ENCODE measurements at regions not wholly inside any gene's neighbourhood (a gene's known extent, or its start where the extent isn't known, plus 50 kb on each side); places are given as distances from the start of the nearest gene placed in this dataset.

- Histone ChIP-seq H3K27me3 (ENCODE audit: control insufficient read depth, extremely low read depth, insufficient read depth, low read length) (no peaks in the 10 kb centered on the region), H3K79me2 (ENCODE audit: control insufficient read depth, insufficient read depth, low read length) (no peaks in the 10 kb centered on the region), H3K9me3 (ENCODE audit: control insufficient read depth, low read depth, low read length) (no peaks in the 10 kb centered on the region), H3K4me2 (ENCODE audit: control insufficient read depth, extremely low read depth, insufficient read depth, low read depth, low read length) (no peak overlapping the region), H3K4me3 (ENCODE audit: control insufficient read depth in 2 of 3, extremely low read depth in 1 of 3, insufficient read depth in 2 of 3, low read depth in 1 of 3, low read length in 3 of 3) (no peak overlapping the region), H4K20me1 (ENCODE audit: control insufficient read depth, extremely low read depth, insufficient read depth, low read length) (no peaks in the 10 kb centered on the region), H3K9me1 (ENCODE audit: control insufficient read depth, extremely low read depth, insufficient read depth, low read length) (no peaks in the 10 kb centered on the region), H3K4me1 (ENCODE audit: control insufficient read depth, extremely low read depth, insufficient read depth, low read length) (no peaks in the 10 kb centered on the region), H3K9ac (ENCODE audit: control insufficient read depth, extremely low read depth, insufficient read depth, low read length) (no peak overlapping the region), H3K36me3 (ENCODE audit: control insufficient read depth in 2 of 2, extremely low read depth in 1 of 2, insufficient read depth in 2 of 2, low read length in 2 of 2) (no peaks in the 10 kb centered on the region), H3K27ac (ENCODE audit: control insufficient read depth, insufficient read depth, low read length) (no peak overlapping the region), H2AFZ (ENCODE audit: control insufficient read depth, low read length) (no peak overlapping the region)
- TF ChIP-seq EZH2 (IDR thresholded peaks at IDR 0.05; ENCODE audit: low read length), result no peak
- TF ChIP-seq, protein P1, sequence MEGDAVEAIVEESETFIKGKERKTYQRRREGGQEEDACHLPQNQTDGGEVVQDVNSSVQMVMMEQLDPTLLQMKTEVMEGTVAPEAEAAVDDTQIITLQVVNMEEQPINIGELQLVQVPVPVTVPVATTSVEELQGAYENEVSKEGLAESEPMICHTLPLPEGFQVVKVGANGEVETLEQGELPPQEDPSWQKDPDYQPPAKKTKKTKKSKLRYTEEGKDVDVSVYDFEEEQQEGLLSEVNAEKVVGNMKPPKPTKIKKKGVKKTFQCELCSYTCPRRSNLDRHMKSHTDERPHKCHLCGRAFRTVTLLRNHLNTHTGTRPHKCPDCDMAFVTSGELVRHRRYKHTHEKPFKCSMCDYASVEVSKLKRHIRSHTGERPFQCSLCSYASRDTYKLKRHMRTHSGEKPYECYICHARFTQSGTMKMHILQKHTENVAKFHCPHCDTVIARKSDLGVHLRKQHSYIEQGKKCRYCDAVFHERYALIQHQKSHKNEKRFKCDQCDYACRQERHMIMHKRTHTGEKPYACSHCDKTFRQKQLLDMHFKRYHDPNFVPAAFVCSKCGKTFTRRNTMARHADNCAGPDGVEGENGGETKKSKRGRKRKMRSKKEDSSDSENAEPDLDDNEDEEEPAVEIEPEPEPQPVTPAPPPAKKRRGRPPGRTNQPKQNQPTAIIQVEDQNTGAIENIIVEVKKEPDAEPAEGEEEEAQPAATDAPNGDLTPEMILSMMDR (optimal IDR thresholded peaks at IDR 0.05 in 1 of 3, IDR thresholded peaks at IDR 0.05 in 1 of 3, conservative IDR thresholded peaks at IDR 0.05 in 1 of 3; ENCODE audit: extremely low read depth in 1 of 3, insufficient read depth in 2 of 3, low read length in 3 of 3), result no peak
- no peak for FAIRE-seq
- no peak for DNase-seq (ENCODE audit: low read depth, low spot score)
- dilution Hi-C loops (cut with MboI; ENCODE audit: extremely low pct_ligation_motif_present, low sequenced_read_pairs), result no loop called here
Observed at GRCh38 chr4:12973522-12973921, 510.6 kb downstream of the RAB28 start.

- no peak for DNase-seq (ENCODE audit: low read depth, low spot score)
- H3K79me2 ChIP-seq (ENCODE audit: control insufficient read depth, insufficient read depth, low read length), result no peaks in the 10 kb centered on the region
- no peak overlapping the region for H2AFZ ChIP-seq (ENCODE audit: control insufficient read depth, low read length)
- no peak overlapping the region for H3K4me3 ChIP-seq (ENCODE audit: control insufficient read depth in 2 of 3, extremely low read depth in 1 of 3, insufficient read depth in 2 of 3, low read depth in 1 of 3, low read length in 3 of 3)
- no peaks in the 10 kb centered on the region for H3K36me3 ChIP-seq (ENCODE audit: control insufficient read depth in 2 of 2, extremely low read depth in 1 of 2, insufficient read depth in 2 of 2, low read length in 2 of 2)
- no peak for FAIRE-seq
- no peaks in the 10 kb centered on the region for H3K9me3 ChIP-seq (ENCODE audit: control insufficient read depth, low read depth, low read length)
- H3K27me3 ChIP-seq (ENCODE audit: control insufficient read depth, extremely low read depth, insufficient read depth, low read length), result no peaks in the 10 kb centered on the region
- H3K4me1 ChIP-seq (ENCODE audit: control insufficient read depth, extremely low read depth, insufficient read depth, low read length), result no peaks in the 10 kb centered on the region
- H3K4me2 ChIP-seq (ENCODE audit: control insufficient read depth, extremely low read depth, insufficient read depth, low read depth, low read length), result no peak overlapping the region
- H3K27ac ChIP-seq (ENCODE audit: control insufficient read depth, insufficient read depth, low read length), result no peak overlapping the region
- TF ChIP-seq, protein P1 (optimal IDR thresholded peaks at IDR 0.05 in 1 of 3, IDR thresholded peaks at IDR 0.05 in 1 of 3, conservative IDR thresholded peaks at IDR 0.05 in 1 of 3; ENCODE audit: extremely low read depth in 1 of 3, insufficient read depth in 2 of 3, low read length in 3 of 3), result no peak
- TF ChIP-seq EZH2 (IDR thresholded peaks at IDR 0.05; ENCODE audit: low read length), result no peak
- H3K9ac ChIP-seq (ENCODE audit: control insufficient read depth, extremely low read depth, insufficient read depth, low read length), result no peak overlapping the region
- dilution Hi-C loops (cut with MboI; ENCODE audit: extremely low pct_ligation_motif_present, low sequenced_read_pairs), result no loop called here
- no peaks in the 10 kb centered on the region for H4K20me1 ChIP-seq (ENCODE audit: control insufficient read depth, extremely low read depth, insufficient read depth, low read length)
- no peaks in the 10 kb centered on the region for H3K9me1 ChIP-seq (ENCODE audit: control insufficient read depth, extremely low read depth, insufficient read depth, low read length)
Observed at GRCh38 chr4:12968345-12968744, 515.8 kb downstream of the RAB28 start.

Data from keratinocyte (primary cell).